ENCODE measurements at regions not wholly inside any gene's neighbourhood (a gene's known extent, or its start where the extent isn't known, plus 50 kb on each side); places are given as distances from the start of the nearest gene placed in this dataset.
A peak's percentile ranks its signal among the peaks of the same experiment; 100 is the strongest.

- DNase-seq = no peak
- no peak overlapping the region for H3K4me3 ChIP-seq
- TF ChIP-seq POLR2AphosphoS5 (IDR thresholded peaks at IDR 0.05) = no peak
- TF ChIP-seq POLR2A (IDR thresholded peaks at IDR 0.05) = no peak
- TF ChIP-seq, protein P1, sequence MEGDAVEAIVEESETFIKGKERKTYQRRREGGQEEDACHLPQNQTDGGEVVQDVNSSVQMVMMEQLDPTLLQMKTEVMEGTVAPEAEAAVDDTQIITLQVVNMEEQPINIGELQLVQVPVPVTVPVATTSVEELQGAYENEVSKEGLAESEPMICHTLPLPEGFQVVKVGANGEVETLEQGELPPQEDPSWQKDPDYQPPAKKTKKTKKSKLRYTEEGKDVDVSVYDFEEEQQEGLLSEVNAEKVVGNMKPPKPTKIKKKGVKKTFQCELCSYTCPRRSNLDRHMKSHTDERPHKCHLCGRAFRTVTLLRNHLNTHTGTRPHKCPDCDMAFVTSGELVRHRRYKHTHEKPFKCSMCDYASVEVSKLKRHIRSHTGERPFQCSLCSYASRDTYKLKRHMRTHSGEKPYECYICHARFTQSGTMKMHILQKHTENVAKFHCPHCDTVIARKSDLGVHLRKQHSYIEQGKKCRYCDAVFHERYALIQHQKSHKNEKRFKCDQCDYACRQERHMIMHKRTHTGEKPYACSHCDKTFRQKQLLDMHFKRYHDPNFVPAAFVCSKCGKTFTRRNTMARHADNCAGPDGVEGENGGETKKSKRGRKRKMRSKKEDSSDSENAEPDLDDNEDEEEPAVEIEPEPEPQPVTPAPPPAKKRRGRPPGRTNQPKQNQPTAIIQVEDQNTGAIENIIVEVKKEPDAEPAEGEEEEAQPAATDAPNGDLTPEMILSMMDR (IDR thresholded peaks at IDR 0.05 in 8 of 11, conservative IDR thresholded peaks at IDR 0.05 in 3 of 11) = no peak
- 73 to 89% (median 85%) methylated on average over 2 of the region's 2 CpGs for WGBS, 5 donors
- H3K27me3 ChIP-seq (replicated peaks in 1 of 7) = no peaks in the 10 kb centered on the region
- H3K4me1 ChIP-seq = peaks cover 0 to 6% (median 0%) of the 10 kb centered on the region in 6 donors
- H3K9me3 ChIP-seq = peaks cover 0 to 33% (median 28%) of the 10 kb centered on the region in 8 donors
- intact Hi-C loops (cut with DNase I; ENCODE audit: low total_unique reads) = no loop called here
- H3K36me3 ChIP-seq = no peaks in the 10 kb centered on the region
- H3K27ac ChIP-seq = no peak overlapping the region
Observed at GRCh38 chr18:11261486-11261885, 112.1 kb upstream of the PIEZO2 start.

GRCh38 chr18:11260961-11261461, 111.6 kb upstream of the PIEZO2 start:
- no peaks in the 10 kb centered on the region for H3K36me3 ChIP-seq
- intact Hi-C loops (cut with DNase I; ENCODE audit: low total_unique reads) = no loop called here
- no peak overlapping the region for H3K4me3 ChIP-seq
- H3K4me1 ChIP-seq = peaks cover 0 to 6% (median 0%) of the 10 kb centered on the region in 6 donors
- WGBS, 5 donors = 92 to 96% (median 95%) methylated on average over 3 of the region's 3 CpGs
- no peak overlapping the region for H3K27ac ChIP-seq
- H3K27me3 ChIP-seq (replicated peaks in 1 of 7) = no peaks in the 10 kb centered on the region
- TF ChIP-seq, protein P1 (IDR thresholded peaks at IDR 0.05 in 8 of 11, conservative IDR thresholded peaks at IDR 0.05 in 3 of 11) = no peak
- TF ChIP-seq POLR2AphosphoS5 (IDR thresholded peaks at IDR 0.05) = no peak
- no peak for TF ChIP-seq POLR2A (IDR thresholded peaks at IDR 0.05)
- H3K9me3 ChIP-seq = peaks cover 0 to 33% (median 28%) of the 10 kb centered on the region in 8 donors
- no peak for DNase-seq

DNA sequence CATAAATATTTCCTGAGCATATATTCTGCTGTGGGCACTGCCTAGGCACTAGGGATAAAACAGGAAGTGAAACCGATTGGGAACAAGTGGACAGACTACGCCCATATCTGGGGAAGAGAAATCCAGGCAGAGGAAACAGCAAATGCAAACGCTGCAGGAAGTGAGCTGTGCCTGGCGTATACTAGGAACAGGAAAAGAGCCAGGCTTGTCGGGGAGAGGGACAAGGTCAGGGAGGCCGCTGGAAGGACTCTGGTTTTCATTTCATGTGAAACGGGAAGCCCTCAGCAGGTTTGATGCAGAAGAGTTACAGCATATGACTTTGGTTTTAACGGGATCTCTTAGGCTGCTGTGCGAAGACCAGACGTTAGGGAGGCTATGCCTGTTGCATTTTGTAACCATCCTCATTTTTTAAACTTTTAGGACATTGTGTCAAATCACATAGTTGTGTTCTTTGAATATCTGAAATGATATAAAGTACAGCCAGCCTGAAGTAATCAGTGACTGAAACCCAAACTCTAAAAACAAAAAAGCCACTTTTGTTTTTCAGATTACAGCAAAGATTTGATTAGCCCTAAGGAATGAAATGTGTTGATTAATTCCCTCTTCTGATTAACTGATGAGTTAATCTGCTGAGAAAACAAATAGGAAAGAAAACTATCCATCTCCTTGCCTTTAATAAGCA, 110.2 kb upstream of the PIEZO2 start:
- whole genome bisulfite sequencing, 5 donors = 16 to 33% (median 25%) methylated on average over 10 of the region's 10 CpGs
- TF ChIP-seq POLR2AphosphoS5 (IDR thresholded peaks at IDR 0.05) (peak in 2 of 3 donors; percentile 36 to 66), POLR2A (IDR thresholded peaks at IDR 0.05) (no peak)
- TF ChIP-seq, protein P1 (IDR thresholded peaks at IDR 0.05 in 8 of 11, conservative IDR thresholded peaks at IDR 0.05 in 3 of 11) = no peak
- no peak for DNase-seq

GRCh38 chr18:11258039-11258610, 108.8 kb upstream of the PIEZO2 start:
- TF ChIP-seq POLR2A (IDR thresholded peaks at IDR 0.05) (no peak), POLR2AphosphoS5 (IDR thresholded peaks at IDR 0.05) (no peak)
- TF ChIP-seq, protein P1 (IDR thresholded peaks at IDR 0.05 in 8 of 11, conservative IDR thresholded peaks at IDR 0.05 in 3 of 11) = no peak
- DNase-seq = no peak
- Histone ChIP-seq H3K4me3 (no peak overlapping the region), H3K4me1 (peaks cover 0 to 6% (median 0%) of the 10 kb centered on the region in 6 donors), H3K27ac (no peak overlapping the region), H3K9me3 (peaks cover 0 to 9% (median 3%) of the 10 kb centered on the region in 8 donors), H3K36me3 (no peaks in the 10 kb centered on the region), H3K27me3 (replicated peaks in 1 of 7) (no peaks in the 10 kb centered on the region)
- WGBS, 5 donors = 50 to 86% (median 71%) methylated on average over 1 of the region's 1 CpG
- intact Hi-C loops (cut with DNase I; ENCODE audit: low total_unique reads) = no loop called here

More for the DNA sequence above, 110.2 kb upstream of the PIEZO2 start:
- no peaks in the 10 kb centered on the region for H3K36me3 ChIP-seq
- H3K27me3 ChIP-seq (replicated peaks in 1 of 7) = no peaks in the 10 kb centered on the region
- H3K9me3 ChIP-seq = peaks cover 0 to 24% (median 18%) of the 10 kb centered on the region in 8 donors
- intact Hi-C loops (cut with DNase I; ENCODE audit: low total_unique reads) = no loop called here
- H3K4me1 ChIP-seq = peaks cover 0 to 6% (median 0%) of the 10 kb centered on the region in 6 donors
- H3K27ac ChIP-seq = peak overlapping the region in 4 of 8 donors; percentile 6 to 55 (median 46)
- H3K4me3 ChIP-seq = no peak overlapping the region
